H1 (cell line): ENCODE measurements at regions not wholly inside any gene's neighbourhood (a gene's known extent, or its start where the extent isn't known, plus 50 kb on each side); places are given as distances from the start of the nearest gene placed in this dataset.

Source experiments
- CTCF ChIA-PET: fragments of 300-600 bp; sonication (Branson Sonifier 250); formaldehyde crosslinking; loops from one replicate; lab custom pipeline; 2021; ENCODE audit not compliant: partially characterized antibody; lab: Charles Lee
- POLR2A ChIA-PET: fragments of 300-600 bp; sonication (Branson Sonifier 250); formaldehyde crosslinking; loops from one replicate; lab custom pipeline; 2021; ENCODE audit warnings: inconsistent platforms; ENCODE audit not compliant: partially characterized antibody; lab: Charles Lee
- DNase-seq, 2 experiments: peaks; one replicate each; pipeline versions ENCODE4 v3.0.0 to v3.0.0-alpha.2; 2010 to 2022; ENCODE audit warnings: low spot score in 2 of 2, low read depth in 1 of 2, mixed read lengths in 1 of 2
- FAIRE-seq: peaks from 2 replicates; lab custom pipeline; 2011; peaks lifted over from hg19 to GRCh38; lab: Jason Lieb, UNC
- H2AFZ ChIP-seq: 2 replicates; pipeline ENCODE4 v1.8.1; 2012; ENCODE audit warnings: low read length, inconsistent platforms
- H2AK5ac ChIP-seq: 2 replicates; pipeline ENCODE4 v1.6.1; 2013; ENCODE audit warnings: low read depth, low read length
- H2BK120ac ChIP-seq: replicated peaks from 2 replicates; pipeline ENCODE3; 2013; ENCODE audit warnings: low read depth, low read length, inconsistent platforms
- H2BK12ac ChIP-seq: 2 replicates; pipeline ENCODE4 v1.6.1; 2013; ENCODE audit warnings: low read depth, low read length
- H2BK15ac ChIP-seq: 2 replicates; pipeline ENCODE4 v1.6.1; 2013; ENCODE audit warnings: low read length
- H2BK20ac ChIP-seq: 2 replicates; pipeline ENCODE4 v1.6.1; 2013; ENCODE audit warnings: low read length
- H2BK5ac ChIP-seq: 2 replicates; pipeline ENCODE4 v1.6.1; 2013; ENCODE audit warnings: low read depth, low read length
- H3K14ac ChIP-seq: 2 replicates; pipeline ENCODE4 v1.6.1; 2013; ENCODE audit warnings: inconsistent platforms; ENCODE audit not compliant: insufficient read length
- H3K18ac ChIP-seq: 2 replicates; pipeline ENCODE4 v1.6.1; 2013; ENCODE audit warnings: low read length; ENCODE audit errors: extremely low read depth
- H3K23ac ChIP-seq: 2 replicates; pipeline ENCODE4 v1.6.1; 2013; ENCODE audit warnings: inconsistent platforms; ENCODE audit not compliant: insufficient read length
- H3K23me2 ChIP-seq: 2 replicates; pipeline ENCODE4 v1.6.1; 2013; ENCODE audit warnings: low read depth, low read length
- H3K27ac ChIP-seq: 2 replicates; pipeline ENCODE4 v1.6.1; 2011; ENCODE audit warnings: low read depth, low read length, inconsistent platforms
- H3K27me3 ChIP-seq, 4 experiments: replicated peaks in 1 of 4; 1 replicate in 1 of 4; 2 replicates in 3 of 4; pipeline versions ENCODE4 v1.6.1 to v1.8.1; 2011 to 2013; ENCODE audit warnings: low read length in 3 of 4, mild to moderate bottlenecking in 3 of 4, inconsistent platforms in 2 of 4, mixed read lengths in 2 of 4, moderate library complexity in 1 of 4; ENCODE audit not compliant: control insufficient read depth in 3 of 4, insufficient read depth in 3 of 4; ENCODE audit errors: extremely low read depth in 1 of 4
- H3K36me3 ChIP-seq, 4 experiments: 2 replicates each; pipeline versions ENCODE4 v1.6.1 to v1.8.1; 2011 to 2013; ENCODE audit warnings: mild to moderate bottlenecking in 4 of 4, low read length in 3 of 4, moderate library complexity in 2 of 4, control low read depth in 1 of 4, inconsistent platforms in 1 of 4; ENCODE audit not compliant: insufficient read depth in 4 of 4, control insufficient read depth in 2 of 4
- H3K4ac ChIP-seq: replicated peaks from 2 replicates; pipeline ENCODE3; 2013; ENCODE audit warnings: low read length, low read depth, mixed read lengths, inconsistent platforms; ENCODE audit not compliant: insufficient read length
- H3K4me1 ChIP-seq, 4 experiments: replicated peaks in 1 of 4; 1 replicate in 1 of 4; 2 replicates in 3 of 4; pipeline versions ENCODE4 v1.6.1 to v1.8.1; 2011 to 2013; ENCODE audit warnings: low read length in 3 of 4, inconsistent platforms in 2 of 4, mixed read lengths in 1 of 4; ENCODE audit not compliant: insufficient read depth in 4 of 4, control insufficient read depth in 3 of 4
- H3K4me2 ChIP-seq, 2 experiments: 2 replicates each; pipeline versions ENCODE4 v1.6.1 to v1.8.1; 2011 to 2013; ENCODE audit warnings: low read depth in 2 of 2, low read length in 2 of 2, control low read depth in 1 of 2, inconsistent platforms in 1 of 2, mild to moderate bottlenecking in 1 of 2; ENCODE audit not compliant: insufficient read depth in 1 of 2
- H3K4me3 ChIP-seq, 4 experiments: fragments of 200-600, 300-600 bp in 1 of 4; sonication (generic), shearing (Covaris generic), sonication (Bioruptor Twin) in 1 of 4; 2 replicates each; pipeline versions ENCODE4 v1.5.1 to v1.8.1; 2011 to 2016; ENCODE audit warnings: low read length in 4 of 4, low read depth in 3 of 4, control low read depth in 2 of 4, inconsistent platforms in 2 of 4, mild to moderate bottlenecking in 2 of 4, mixed read lengths in 1 of 4, moderate library complexity in 1 of 4; ENCODE audit not compliant: insufficient read depth in 2 of 4; ENCODE audit errors: extremely low read depth in 1 of 4
- H3K56ac ChIP-seq: replicated peaks from 2 replicates; pipeline ENCODE3; 2013; ENCODE audit warnings: low read depth, mild to moderate bottlenecking, mixed read lengths, low read length, inconsistent platforms; ENCODE audit not compliant: insufficient read length
- H3K79me1 ChIP-seq: 2 replicates; pipeline ENCODE4 v1.6.1; 2013; ENCODE audit warnings: low read depth, low read length, control low read depth
- H3K79me2 ChIP-seq, 2 experiments: 2 replicates each; pipeline versions ENCODE4 v1.6.1 to v1.8.1; 2012 to 2013; ENCODE audit warnings: low read length in 2 of 2, mild to moderate bottlenecking in 2 of 2, inconsistent platforms in 1 of 2; ENCODE audit not compliant: insufficient read depth in 2 of 2, control insufficient read depth in 1 of 2
- H3K9ac ChIP-seq, 4 experiments: replicated peaks in 1 of 4; 1 replicate in 1 of 4; 2 replicates in 3 of 4; pipeline versions ENCODE4 v1.6.1 to v1.8.1; 2011 to 2013; ENCODE audit warnings: low read depth in 3 of 4, low read length in 3 of 4, control low read depth in 2 of 4, mild to moderate bottlenecking in 2 of 4, moderate library complexity in 2 of 4, inconsistent platforms in 1 of 4; ENCODE audit errors: extremely low read depth in 1 of 4
- H3K9me3 ChIP-seq, 2 experiments: 2 replicates each; pipeline versions ENCODE4 v1.6.1 to v1.8.1; 2012 to 2013; ENCODE audit warnings: mild to moderate bottlenecking in 2 of 2, moderate library complexity in 2 of 2, control low read depth in 1 of 2, inconsistent platforms in 1 of 2, low read depth in 1 of 2, low read length in 1 of 2, mixed read lengths in 1 of 2; ENCODE audit not compliant: insufficient read depth in 2 of 2
- H4K20me1 ChIP-seq, 2 experiments: replicated peaks in 1 of 2; 2 replicates each; pipeline versions ENCODE3 to v1.8.1; 2011 to 2013; ENCODE audit warnings: inconsistent platforms in 2 of 2, low read length in 2 of 2, mild to moderate bottlenecking in 1 of 2; ENCODE audit not compliant: insufficient read depth in 2 of 2, control insufficient read depth in 1 of 2
- H4K5ac ChIP-seq: 2 replicates; pipeline ENCODE4 v1.6.1; 2013; ENCODE audit warnings: low read length, low read depth, mixed read lengths, inconsistent platforms; ENCODE audit not compliant: insufficient read length
- H4K8ac ChIP-seq: 2 replicates; pipeline ENCODE4 v1.8.0; 2013; ENCODE audit warnings: mild to moderate bottlenecking, moderate library complexity, low read length, inconsistent platforms; ENCODE audit not compliant: insufficient read depth; ENCODE audit errors: extremely low read depth
- H4K91ac ChIP-seq: replicated peaks from 2 replicates; pipeline ENCODE3; 2013; ENCODE audit warnings: low read length, mixed read lengths, inconsistent platforms; ENCODE audit not compliant: insufficient read length
- TBP ChIP-seq: IDR thresholded peaks from 2 replicates; pipeline ENCODE4 v1.6.1; 2011; ENCODE audit warnings: low read depth, low read length, improper control_type of control experiment
- WGBS, 2 experiments: shearing (Covaris generic) in 1 of 2; methylation state at CpG; one replicate each; pipeline versions ENCODE4 v1.1.6 to v1.1.7; 2013 to 2015; ENCODE audit warnings: low lambda C conversion rate in 2 of 2, mixed read lengths in 2 of 2, inconsistent platforms in 1 of 2, low coverage in 1 of 2, missing lambda C conversion rate in 1 of 2; ENCODE audit not compliant: insufficient replicate concordance in 2 of 2, insufficient coverage in 1 of 2, insufficient read length in 1 of 2; ENCODE audit errors: extremely low coverage in 1 of 2, missing lambda C conversion rate in 1 of 2; 5-methylcytosine and 5-hydroxymethylcytosine counted together

- no peak for TF ChIP-seq TBP
- no peak for FAIRE-seq
- H3K14ac ChIP-seq: no peak overlapping the region
- ChIA-PET CTCF (interaction anchor here (0.9 to 1.3 kb wide), 2 partner anchors 12 to 453 kb away, joined by 3 read pairs; no protein-coding TSS in a partner anchor), POLR2A (interaction anchor here (0.7 kb wide), 1 partner anchor 9 kb away, joined by 4 read pairs; no protein-coding TSS in a partner anchor)
- H3K27me3 ChIP-seq: no peaks in the 10 kb centered on the region
- 89% methylated on average over 6 of the region's 6 CpGs; no CpG with 5 or more reads in 1 of the 2 experiments for WGBS, 2 experiments
- no peak overlapping the region for H3K9ac ChIP-seq
- no peaks in the 10 kb centered on the region for H3K79me2 ChIP-seq
- no peak overlapping the region for H4K8ac ChIP-seq
- H3K23ac ChIP-seq: no peak overlapping the region
- no peak overlapping the region for H3K27ac ChIP-seq
- no peak overlapping the region for H3K18ac ChIP-seq
- no peak for DNase-seq
- no peak overlapping the region for H4K91ac ChIP-seq
- no peak overlapping the region for H2BK20ac ChIP-seq
- H3K4ac ChIP-seq: no peak overlapping the region
- no peaks in the 10 kb centered on the region for H3K4me1 ChIP-seq
- H3K79me1 ChIP-seq: no peaks in the 10 kb centered on the region
- no peaks in the 10 kb centered on the region for H3K9me3 ChIP-seq
- no peak overlapping the region for H2BK12ac ChIP-seq
- no peak overlapping the region for H2AK5ac ChIP-seq
- no peak overlapping the region for H2BK15ac ChIP-seq
- no peak overlapping the region for H3K4me2 ChIP-seq
- no peak overlapping the region for H3K4me3 ChIP-seq
- no peaks in the 10 kb centered on the region for H4K20me1 ChIP-seq
- no peak overlapping the region for H2BK5ac ChIP-seq
- H3K56ac ChIP-seq: no peak overlapping the region
- no peaks in the 10 kb centered on the region; the same call in 1 of the 2 replicates for H3K23me2 ChIP-seq
- H2BK120ac ChIP-seq: no peak overlapping the region
- no peak overlapping the region for H4K5ac ChIP-seq
- no peaks in the 10 kb centered on the region for H3K36me3 ChIP-seq
- no peak overlapping the region for H2AFZ ChIP-seq
These were observed 150.1 kb upstream of the RUNX1 start for GRCh38 chr21:35198982-35199732.
